GM21528 (cell line): ENCODE measurements at regions not wholly inside any gene's neighbourhood (a gene's known extent, or its start where the extent isn't known, plus 50 kb on each side); places are given as distances from the start of the nearest gene placed in this dataset.

Experiments
- ATAC-seq: cut with Tn5 transposase; IDR thresholded peaks from one replicate; pipeline ENCODE4 v1.9.1; 2021; ENCODE audit warnings: mild to moderate bottlenecking, moderate library complexity; ENCODE audit not compliant: unreplicated experiment, low FRiP score

GRCh38 chr20:58020656-58021454 is 207.6 kb downstream of the ANKRD60 start:
- ATAC-seq, result no peak

- ATAC-seq, result no peak
Observed at GRCh38 chr20:58019850-58020625, 208.4 kb downstream of the ANKRD60 start.

- ATAC-seq, result no peak
Observed at GRCh38 chr20:58019027-58019849, 209.2 kb downstream of the ANKRD60 start.

GRCh38 chr20:58018590-58018989 is 209.9 kb downstream of the ANKRD60 start:
- no peak for ATAC-seq

GRCh38 chr20:58017970-58018530 is 210.4 kb downstream of the ANKRD60 start:
- ATAC-seq, result no peak

- no peak for ATAC-seq
Observed at GRCh38 chr20:58017231-58017969, 211.1 kb downstream of the ANKRD60 start.

- ATAC-seq, result no peak
Observed at GRCh38 chr20:58016779-58017178, 211.7 kb downstream of the ANKRD60 start.

- ATAC-seq, result no peak
Observed at GRCh38 chr20:58014628-58015315, 213.7 kb downstream of the ANKRD60 start.

GRCh38 chr20:58012731-58013510 is 215.5 kb downstream of the ANKRD60 start:
- no peak for ATAC-seq

- no peak for ATAC-seq
Observed at GRCh38 chr20:58011947-58012610, 216.4 kb downstream of the ANKRD60 start.

- ATAC-seq, result no peak
Observed at GRCh38 chr20:58011106-58011946, 217.1 kb downstream of the ANKRD60 start.

GRCh38 chr20:58010666-58011065 is 217.8 kb downstream of the ANKRD60 start:
- ATAC-seq, result no peak

- no peak for ATAC-seq
Observed at GRCh38 chr20:58010186-58010585, 218.3 kb downstream of the ANKRD60 start.

- ATAC-seq, result no peak
Observed at GRCh38 chr20:58008866-58009265, 219.6 kb downstream of the ANKRD60 start.

- ATAC-seq, result no peak
Observed at GRCh38 chr20:58008413-58008812, 220.0 kb downstream of the ANKRD60 start.

- ATAC-seq, result no peak
Observed at GRCh38 chr20:58007947-58008346, 220.5 kb downstream of the ANKRD60 start.
